ENCODE measurements at regions not wholly inside any gene's neighbourhood (a gene's known extent, or its start where the extent isn't known, plus 50 kb on each side); places are given as distances from the start of the nearest gene placed in this dataset.
"Not testable (repeated sequence)": the region's sequence is repeated elsewhere in the genome, so short reads cannot be mapped to it uniquely, and the experiment has no call there.

- not testable (repeated sequence) for H3K36me3 ChIP-seq (ENCODE audit: control insufficient read depth in 2 of 2, insufficient read depth in 1 of 2, low read length in 2 of 2); H3K9me3 ChIP-seq (ENCODE audit: control insufficient read depth, insufficient read depth, low read depth, low read length); H3K4me1 ChIP-seq (ENCODE audit: control insufficient read depth, insufficient read depth, low read length); H3K4me3 ChIP-seq (ENCODE audit: low read depth, low read length); H3K27ac ChIP-seq (ENCODE audit: extremely low read depth, low read depth, low read length)
- CTCF ChIA-PET, result interaction anchor here (0.7 kb wide), 2 partner anchors 10 to 13 kb away, joined by 3 to 4 read pairs; no protein-coding TSS in a partner anchor
- POLR2A ChIA-PET, result interaction anchor here (0.7 kb wide), 1 partner anchor 303 kb away, joined by 3 read pairs; no protein-coding TSS in a partner anchor
Observed at GRCh38 chr16:10272250-10272854, 90.1 kb upstream of the GRIN2A start.

GRCh38 chr16:10275214-10275996 is 93.2 kb upstream of the GRIN2A start:
- H3K4me3 ChIP-seq (ENCODE audit: low read depth, low read length); H3K4me1 ChIP-seq (ENCODE audit: control insufficient read depth, insufficient read depth, low read length); H3K27ac ChIP-seq (ENCODE audit: extremely low read depth, low read depth, low read length); H3K36me3 ChIP-seq (ENCODE audit: control insufficient read depth in 2 of 2, insufficient read depth in 1 of 2, low read length in 2 of 2); H3K9me3 ChIP-seq (ENCODE audit: control insufficient read depth, insufficient read depth, low read depth, low read length); POLR2A ChIA-PET: not testable (repeated sequence)
- CTCF ChIA-PET, result interaction anchor here (0.6 kb wide), 2 partner anchors 25 to 286 kb away, joined by 5 to 7 read pairs; no protein-coding TSS in a partner anchor

GRCh38 chr16:10277597-10277996 is 95.4 kb upstream of the GRIN2A start:
- Histone ChIP-seq H3K27ac (ENCODE audit: extremely low read depth, low read depth, low read length) (no peak overlapping the region), H3K9me3 (ENCODE audit: control insufficient read depth, insufficient read depth, low read depth, low read length) (no peaks in the 10 kb centered on the region), H3K4me3 (ENCODE audit: low read depth, low read length) (no peak overlapping the region), H3K4me1 (ENCODE audit: control insufficient read depth, insufficient read depth, low read length) (no peaks in the 10 kb centered on the region), H3K36me3 (ENCODE audit: control insufficient read depth in 2 of 2, insufficient read depth in 1 of 2, low read length in 2 of 2) (no peaks in the 10 kb centered on the region)
- TF ChIP-seq ZNF664 (tag by site-specific recombination; IDR thresholded peaks at IDR 0.05), result no peak
- no peak for TF ChIP-seq WT1 (tag by site-specific recombination; IDR thresholded peaks at IDR 0.05)
- no peak for TF ChIP-seq ZNF211 (tag by site-specific recombination; IDR thresholded peaks at IDR 0.05; ENCODE audit: low read depth)
- no peak for TF ChIP-seq ZNF660 (tag by site-specific recombination; IDR thresholded peaks at IDR 0.05)
- no peak for TF ChIP-seq ZNF2 (tag by site-specific recombination; IDR thresholded peaks at IDR 0.05)
- no peak for TF ChIP-seq ZSCAN23 (tag by site-specific recombination; IDR thresholded peaks at IDR 0.05)
- TF ChIP-seq SCRT2 (tag by site-specific recombination; IDR thresholded peaks at IDR 0.05), result no peak
- TF ChIP-seq ATF2 (tag by site-specific recombination; IDR thresholded peaks at IDR 0.05; ENCODE audit: low read depth), result no peak
- ChIA-PET CTCF (no interaction called here), POLR2A (no interaction called here)

GRCh38 chr16:10280262-10281170 is 98.3 kb upstream of the GRIN2A start:
- no peak overlapping the region for H3K4me3 ChIP-seq (ENCODE audit: low read depth, low read length)
- no peak overlapping the region for H3K27ac ChIP-seq (ENCODE audit: extremely low read depth, low read depth, low read length)
- ChIA-PET POLR2A (no interaction called here), CTCF (interaction anchor here (0.8 kb wide), 1 partner anchor 23 kb away, joined by 3 read pairs; no protein-coding TSS in a partner anchor)
- H3K36me3 ChIP-seq (ENCODE audit: control insufficient read depth in 2 of 2, insufficient read depth in 1 of 2, low read length in 2 of 2), result no peaks in the 10 kb centered on the region
- H3K9me3 ChIP-seq (ENCODE audit: control insufficient read depth, insufficient read depth, low read depth, low read length), result no peaks in the 10 kb centered on the region
- H3K4me1 ChIP-seq (ENCODE audit: control insufficient read depth, insufficient read depth, low read length), result no peaks in the 10 kb centered on the region
- TF ChIP-seq ZNF660 (tag by site-specific recombination; IDR thresholded peaks at IDR 0.05), result no peak
- TF ChIP-seq ZNF214 (tag by site-specific recombination; IDR thresholded peaks at IDR 0.05; ENCODE audit: borderline replicate concordance), result no peak
- no peak for TF ChIP-seq IKZF3 (tag by site-specific recombination; IDR thresholded peaks at IDR 0.05)
- TF ChIP-seq KLF7 (tag by site-specific recombination; IDR thresholded peaks at IDR 0.05; ENCODE audit: borderline replicate concordance), result no peak
- TF ChIP-seq ZNF670 (tag by site-specific recombination; IDR thresholded peaks at IDR 0.05; ENCODE audit: low read depth), result no peak
- no peak for TF ChIP-seq TSHZ1 (tag by site-specific recombination; IDR thresholded peaks at IDR 0.05; ENCODE audit: borderline replicate concordance)
- no peak for TF ChIP-seq ZNF138 (tag by site-specific recombination; IDR thresholded peaks at IDR 0.05; ENCODE audit: borderline replicate concordance)
- TF ChIP-seq ZNF121 (tag by site-specific recombination; IDR thresholded peaks at IDR 0.05), result no peak
- no peak for TF ChIP-seq ZNF792 (tag by site-specific recombination; IDR thresholded peaks at IDR 0.05)
